ENCODE measurements at regions not wholly inside any gene's neighbourhood (a gene's known extent, or its start where the extent isn't known, plus 50 kb on each side); places are given as distances from the start of the nearest gene placed in this dataset.

DNA sequence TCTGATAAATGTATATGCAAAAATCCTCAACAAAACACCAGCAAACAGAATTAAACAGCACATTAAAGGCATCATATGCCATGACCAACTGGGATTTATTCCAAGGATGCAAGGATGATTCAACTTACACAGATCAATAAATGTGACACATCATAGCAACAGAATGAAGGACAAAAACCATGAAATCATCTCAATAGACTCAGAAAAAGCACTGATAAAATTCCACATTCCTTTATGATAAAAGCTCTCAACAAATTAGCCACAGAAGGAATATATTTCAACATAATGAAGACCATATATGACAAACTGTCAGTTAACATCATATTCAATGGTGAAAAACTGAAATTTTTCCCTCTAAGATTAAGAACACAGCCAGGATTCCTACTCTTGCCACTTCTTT is 691.6 kb downstream of the DIAPH3 start:
- Histone ChIP-seq H2AFZ (ENCODE audit: low read length, unreplicated experiment) (no peak overlapping the region), H3K27ac (ENCODE audit: low read depth, low read length) (peak overlapping the region; percentile 29; the same call in 1 of the 2 replicates), H3K36me3 (ENCODE audit: insufficient read depth, low read length) (no peaks in the 10 kb centered on the region), H3K4me3 (ENCODE audit: low read depth, low read length) (no peak overlapping the region), H3K27me3 (ENCODE audit: insufficient read depth, low read length) (no peaks in the 10 kb centered on the region), H3K4me1 (ENCODE audit: control insufficient read depth, insufficient read depth, low read length, unreplicated experiment) (peaks cover 9% of the 10 kb centered on the region), H3K79me2 (ENCODE audit: control insufficient read depth, insufficient read depth, low read length, unreplicated experiment) (no peaks in the 10 kb centered on the region)

DNA sequence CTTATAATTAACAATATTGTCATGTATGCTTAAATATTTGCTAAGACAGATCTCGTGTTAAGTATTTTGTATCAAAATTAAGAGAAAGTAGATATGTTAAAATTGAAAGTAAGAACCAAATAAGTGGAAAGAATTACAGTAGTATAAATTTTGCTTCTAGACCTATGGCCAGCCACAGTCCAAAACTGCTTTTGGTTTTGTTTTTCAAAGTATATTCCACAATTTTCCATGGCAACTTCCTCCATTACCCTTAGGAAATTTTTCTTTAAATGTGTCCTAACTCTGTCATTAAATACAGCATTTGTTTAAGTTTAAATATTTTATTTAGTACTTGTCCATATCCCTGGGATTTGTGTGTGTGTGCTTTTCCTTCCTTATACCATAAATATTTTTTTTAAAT is 689.0 kb downstream of the DIAPH3 start:
- Histone ChIP-seq H3K79me2 (ENCODE audit: control insufficient read depth, insufficient read depth, low read length, unreplicated experiment) (no peaks in the 10 kb centered on the region), H3K4me3 (ENCODE audit: low read depth, low read length) (no peak overlapping the region), H3K27me3 (ENCODE audit: insufficient read depth, low read length) (no peaks in the 10 kb centered on the region), H3K36me3 (ENCODE audit: insufficient read depth, low read length) (no peaks in the 10 kb centered on the region), H3K4me1 (ENCODE audit: control insufficient read depth, insufficient read depth, low read length, unreplicated experiment) (peaks cover 9% of the 10 kb centered on the region), H2AFZ (ENCODE audit: low read length, unreplicated experiment) (no peak overlapping the region), H3K27ac (ENCODE audit: low read depth, low read length) (no peak overlapping the region)

DNA sequence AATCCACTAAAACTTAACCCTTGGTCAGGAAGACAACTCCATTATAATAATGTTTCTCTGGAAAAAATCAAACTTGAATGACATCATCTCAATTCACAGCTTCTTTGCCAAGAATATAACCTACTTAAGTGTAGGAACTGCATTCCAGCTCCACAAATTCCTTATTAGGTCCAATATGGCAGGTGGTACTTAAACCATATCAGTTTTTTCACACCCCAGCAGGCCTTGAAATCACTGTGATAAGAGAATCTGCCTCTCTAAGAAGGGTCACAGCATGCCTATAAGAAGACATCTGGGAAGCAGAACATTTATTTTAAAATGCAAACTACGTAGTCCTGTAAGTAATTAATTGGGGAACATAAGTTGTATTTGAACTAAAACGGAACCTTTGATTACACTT is 687.8 kb downstream of the DIAPH3 start:
- Histone ChIP-seq H2AFZ (ENCODE audit: low read length, unreplicated experiment) (no peak overlapping the region), H3K4me3 (ENCODE audit: low read depth, low read length) (no peak overlapping the region), H3K36me3 (ENCODE audit: insufficient read depth, low read length) (no peaks in the 10 kb centered on the region), H3K27me3 (ENCODE audit: insufficient read depth, low read length) (no peaks in the 10 kb centered on the region), H3K4me1 (ENCODE audit: control insufficient read depth, insufficient read depth, low read length, unreplicated experiment) (peaks cover 9% of the 10 kb centered on the region), H3K79me2 (ENCODE audit: control insufficient read depth, insufficient read depth, low read length, unreplicated experiment) (no peaks in the 10 kb centered on the region), H3K27ac (ENCODE audit: low read depth, low read length) (no peak overlapping the region)

DNA sequence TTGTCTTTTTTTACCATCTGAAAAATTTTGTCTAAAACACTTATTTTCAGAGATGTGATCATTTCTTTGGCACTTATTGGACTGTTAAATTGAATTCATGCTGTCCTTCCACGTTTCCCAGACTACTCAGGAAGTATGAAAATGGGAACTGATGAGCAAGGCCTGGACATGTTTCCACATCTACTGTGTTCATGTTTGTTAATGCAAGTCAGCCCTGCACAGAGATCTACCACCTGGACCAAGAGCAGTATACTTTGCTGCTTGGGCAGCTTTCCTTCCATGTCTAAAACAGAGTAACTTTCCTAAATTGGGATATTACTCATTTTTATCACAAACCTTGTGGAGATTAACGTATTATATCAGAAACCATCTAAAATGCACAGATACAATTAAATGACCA is 687.4 kb downstream of the DIAPH3 start:
- Histone ChIP-seq H3K27me3 (ENCODE audit: insufficient read depth, low read length) (no peaks in the 10 kb centered on the region), H2AFZ (ENCODE audit: low read length, unreplicated experiment) (no peak overlapping the region), H3K4me3 (ENCODE audit: low read depth, low read length) (no peak overlapping the region), H3K4me1 (ENCODE audit: control insufficient read depth, insufficient read depth, low read length, unreplicated experiment) (peaks cover 9% of the 10 kb centered on the region), H3K36me3 (ENCODE audit: insufficient read depth, low read length) (no peaks in the 10 kb centered on the region), H3K79me2 (ENCODE audit: control insufficient read depth, insufficient read depth, low read length, unreplicated experiment) (no peaks in the 10 kb centered on the region), H3K27ac (ENCODE audit: low read depth, low read length) (no peak overlapping the region)

DNA sequence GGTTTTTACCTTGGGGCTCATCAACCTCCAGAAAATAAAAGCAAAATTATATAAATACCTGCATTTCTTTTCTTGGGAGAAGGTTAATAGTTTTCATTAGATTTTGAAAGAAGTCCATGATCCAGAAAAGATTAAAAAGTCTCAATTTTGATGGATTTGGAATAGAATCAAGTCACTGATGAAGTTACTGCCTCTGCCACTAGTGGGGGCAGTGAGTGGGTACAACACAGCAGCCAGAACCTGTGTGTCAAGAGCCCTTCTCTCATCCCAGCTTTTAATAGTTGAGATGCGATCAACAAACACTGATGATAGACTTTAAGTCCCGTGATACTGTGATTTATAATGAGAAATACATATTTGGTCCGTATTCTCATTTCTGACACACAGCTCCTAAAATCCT is 686.7 kb downstream of the DIAPH3 start:
- Histone ChIP-seq H3K4me1 (ENCODE audit: control insufficient read depth, insufficient read depth, low read length, unreplicated experiment) (peaks cover 4% of the 10 kb centered on the region), H3K27me3 (ENCODE audit: insufficient read depth, low read length) (no peaks in the 10 kb centered on the region), H3K36me3 (ENCODE audit: insufficient read depth, low read length) (no peaks in the 10 kb centered on the region), H3K4me3 (ENCODE audit: low read depth, low read length) (no peak overlapping the region), H3K79me2 (ENCODE audit: control insufficient read depth, insufficient read depth, low read length, unreplicated experiment) (no peaks in the 10 kb centered on the region), H3K27ac (ENCODE audit: low read depth, low read length) (no peak overlapping the region), H2AFZ (ENCODE audit: low read length, unreplicated experiment) (no peak overlapping the region)

DNA sequence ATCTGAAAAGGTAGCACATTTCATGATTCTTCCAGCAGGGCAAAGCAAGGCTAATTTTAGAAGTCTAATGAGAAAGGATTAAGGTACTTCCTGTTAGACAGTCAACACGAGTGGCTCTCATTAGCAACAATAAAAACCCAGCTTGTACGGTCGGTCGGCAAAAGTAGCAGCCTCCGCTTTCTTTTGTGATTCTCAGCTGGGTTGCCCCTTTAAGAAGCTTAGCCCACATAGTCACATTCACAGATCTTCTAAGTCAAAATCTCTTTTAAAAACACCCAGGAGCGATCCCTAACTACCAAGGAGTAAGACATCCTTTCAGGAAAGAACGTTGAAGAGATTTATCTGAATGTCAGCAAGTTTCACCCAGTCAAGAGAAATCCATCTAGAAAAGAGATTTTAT is 684.8 kb downstream of the DIAPH3 start:
- Histone ChIP-seq H3K4me3 (ENCODE audit: low read depth, low read length) (no peak overlapping the region), H3K36me3 (ENCODE audit: insufficient read depth, low read length) (no peaks in the 10 kb centered on the region), H3K27me3 (ENCODE audit: insufficient read depth, low read length) (no peaks in the 10 kb centered on the region), H3K27ac (ENCODE audit: low read depth, low read length) (no peak overlapping the region), H3K79me2 (ENCODE audit: control insufficient read depth, insufficient read depth, low read length, unreplicated experiment) (no peaks in the 10 kb centered on the region), H3K4me1 (ENCODE audit: control insufficient read depth, insufficient read depth, low read length, unreplicated experiment) (no peaks in the 10 kb centered on the region), H2AFZ (ENCODE audit: low read length, unreplicated experiment) (no peak overlapping the region)

DNA sequence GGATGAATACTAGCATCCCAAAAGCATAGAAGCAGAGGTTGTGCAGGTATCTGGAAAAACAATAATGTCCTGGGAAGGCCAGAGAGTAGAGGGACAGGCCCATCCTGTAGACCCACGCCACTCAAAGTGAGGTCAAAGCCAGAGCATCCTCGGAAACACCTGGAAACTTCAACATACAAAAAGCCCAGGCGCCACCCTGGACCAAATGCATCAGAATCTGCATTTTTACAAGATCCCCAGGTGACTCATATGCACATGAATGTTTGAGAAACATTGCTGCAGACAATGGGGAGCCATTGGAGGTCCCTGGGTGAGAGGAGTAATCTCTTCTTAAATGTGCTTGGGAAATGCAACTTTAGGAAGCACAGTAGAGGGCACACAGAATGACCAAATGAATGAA is 684.1 kb downstream of the DIAPH3 start:
- Histone ChIP-seq H2AFZ (ENCODE audit: low read length, unreplicated experiment) (no peak overlapping the region), H3K27ac (ENCODE audit: low read depth, low read length) (no peak overlapping the region), H3K36me3 (ENCODE audit: insufficient read depth, low read length) (no peaks in the 10 kb centered on the region), H3K4me3 (ENCODE audit: low read depth, low read length) (no peak overlapping the region), H3K4me1 (ENCODE audit: control insufficient read depth, insufficient read depth, low read length, unreplicated experiment) (no peaks in the 10 kb centered on the region), H3K79me2 (ENCODE audit: control insufficient read depth, insufficient read depth, low read length, unreplicated experiment) (no peaks in the 10 kb centered on the region), H3K27me3 (ENCODE audit: insufficient read depth, low read length) (no peaks in the 10 kb centered on the region)

DNA sequence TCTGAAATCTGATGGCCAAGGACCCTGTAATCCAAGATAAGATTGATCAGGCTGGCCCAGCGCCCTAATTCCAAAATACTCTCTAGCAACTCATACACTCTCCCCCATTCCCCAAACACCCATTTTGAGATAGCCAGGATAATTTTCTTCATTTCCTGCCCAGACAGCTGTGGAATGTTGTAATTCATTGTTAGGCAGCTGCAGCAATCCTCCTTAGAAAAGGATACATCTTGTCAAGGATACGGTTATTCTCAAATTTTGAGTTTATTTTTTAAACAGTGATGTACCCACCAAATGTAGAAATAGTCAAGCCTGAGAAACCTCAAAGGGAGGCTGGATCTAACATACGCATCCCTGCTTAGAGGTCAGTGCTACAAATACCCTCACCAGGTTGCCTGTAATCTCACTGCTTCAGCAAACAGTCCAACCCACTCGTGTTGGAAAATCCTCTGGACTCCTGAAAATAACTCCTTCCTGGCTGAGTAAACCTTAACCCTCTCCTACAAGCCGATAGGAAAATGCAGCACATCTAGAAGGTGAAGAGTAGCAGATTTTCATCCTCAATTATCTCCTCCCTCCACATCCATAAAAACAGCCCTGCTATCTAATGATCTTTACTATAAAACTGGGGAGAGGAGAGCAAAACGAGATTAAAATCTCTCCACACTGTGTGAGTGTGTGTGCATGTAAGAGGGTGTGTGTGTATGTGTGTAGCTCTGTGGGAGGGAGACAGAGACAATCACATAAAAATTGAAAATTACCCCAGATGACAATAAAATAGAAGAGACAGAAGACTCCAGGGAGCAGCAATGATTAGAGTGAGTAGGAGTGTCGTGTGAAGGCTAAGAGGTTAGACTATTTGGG is 683.1 kb downstream of the DIAPH3 start:
- H3K79me2 ChIP-seq (ENCODE audit: control insufficient read depth, insufficient read depth, low read length, unreplicated experiment), result no peaks in the 10 kb centered on the region
- H3K4me1 ChIP-seq (ENCODE audit: control insufficient read depth, insufficient read depth, low read length, unreplicated experiment), result no peaks in the 10 kb centered on the region
- no peak overlapping the region for H2AFZ ChIP-seq (ENCODE audit: low read length, unreplicated experiment)
- H3K27me3 ChIP-seq (ENCODE audit: insufficient read depth, low read length), result no peaks in the 10 kb centered on the region
- H3K27ac ChIP-seq (ENCODE audit: low read depth, low read length), result no peak overlapping the region
- no peak overlapping the region for H3K4me3 ChIP-seq (ENCODE audit: low read depth, low read length)
- no peaks in the 10 kb centered on the region for H3K36me3 ChIP-seq (ENCODE audit: insufficient read depth, low read length)

DNA sequence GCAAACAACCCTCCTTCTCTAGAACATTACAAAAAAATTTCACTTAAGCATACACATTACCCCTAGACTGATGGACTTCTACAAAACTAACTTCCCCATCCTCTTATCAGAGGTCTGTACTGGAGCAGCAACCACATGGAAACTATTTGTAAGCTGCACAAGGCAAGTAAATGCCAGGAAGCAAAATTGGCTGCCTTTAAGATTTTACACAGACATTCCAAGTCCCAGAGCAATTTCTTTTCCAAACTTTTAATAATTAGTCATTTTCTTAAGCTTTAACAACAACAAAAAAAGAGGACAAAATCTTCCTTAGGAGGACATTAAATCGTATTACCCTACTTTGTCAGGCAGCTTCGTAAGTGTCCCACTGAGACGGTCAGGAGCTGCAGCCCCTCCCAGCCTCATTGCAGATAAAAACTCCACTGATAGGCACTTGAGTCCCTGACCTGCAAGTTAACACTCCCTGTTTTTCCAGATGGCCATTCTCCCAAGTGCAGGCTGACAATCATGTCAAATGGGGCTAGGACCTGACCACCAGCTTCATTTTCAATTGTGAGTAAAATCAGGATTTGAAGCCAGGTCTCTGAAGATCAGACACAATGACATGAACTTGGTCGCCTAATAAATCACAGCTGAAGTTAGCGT is 680.1 kb downstream of the DIAPH3 start:
- Histone ChIP-seq H3K27me3 (ENCODE audit: insufficient read depth, low read length) (no peaks in the 10 kb centered on the region), H3K36me3 (ENCODE audit: insufficient read depth, low read length) (no peaks in the 10 kb centered on the region), H3K4me1 (ENCODE audit: control insufficient read depth, insufficient read depth, low read length, unreplicated experiment) (peaks cover under 1% of the 10 kb centered on the region), H3K27ac (ENCODE audit: low read depth, low read length) (no peak overlapping the region), H2AFZ (ENCODE audit: low read length, unreplicated experiment) (no peak overlapping the region), H3K4me3 (ENCODE audit: low read depth, low read length) (no peak overlapping the region), H3K79me2 (ENCODE audit: control insufficient read depth, insufficient read depth, low read length, unreplicated experiment) (no peaks in the 10 kb centered on the region)

DNA sequence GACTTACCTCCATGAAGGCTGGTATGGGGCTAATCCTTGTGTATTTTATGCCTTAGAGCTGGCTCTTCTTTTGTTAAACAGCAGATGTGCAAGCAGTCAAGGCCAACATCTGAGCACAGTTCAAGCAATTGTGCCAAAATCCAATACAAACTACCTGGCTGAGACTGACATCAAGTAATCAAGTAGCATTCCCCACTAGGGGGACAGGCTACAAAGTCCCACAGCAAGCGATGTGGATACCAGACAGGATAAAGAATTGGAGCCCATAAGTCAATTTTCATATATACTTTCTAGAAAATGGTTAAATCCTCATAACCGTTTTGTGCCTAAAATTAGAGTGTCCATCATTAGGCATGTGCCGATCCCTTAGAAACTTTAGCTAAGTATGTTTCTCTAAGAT is 675.8 kb downstream of the DIAPH3 start:
- H3K4me1 ChIP-seq (ENCODE audit: control insufficient read depth, insufficient read depth, low read length, unreplicated experiment), result peaks cover 7% of the 10 kb centered on the region
- no peaks in the 10 kb centered on the region for H3K36me3 ChIP-seq (ENCODE audit: insufficient read depth, low read length)
- no peak overlapping the region for H3K4me3 ChIP-seq (ENCODE audit: low read depth, low read length)
- H2AFZ ChIP-seq (ENCODE audit: low read length, unreplicated experiment), result no peak overlapping the region
- H3K79me2 ChIP-seq (ENCODE audit: control insufficient read depth, insufficient read depth, low read length, unreplicated experiment), result no peaks in the 10 kb centered on the region
- H3K27ac ChIP-seq (ENCODE audit: low read depth, low read length), result no peak overlapping the region
- 0 out of 2 replicates have a peak, but pooled peaks cover 9% of the 10 kb centered on the region for H3K27me3 ChIP-seq (ENCODE audit: insufficient read depth, low read length)

DNA sequence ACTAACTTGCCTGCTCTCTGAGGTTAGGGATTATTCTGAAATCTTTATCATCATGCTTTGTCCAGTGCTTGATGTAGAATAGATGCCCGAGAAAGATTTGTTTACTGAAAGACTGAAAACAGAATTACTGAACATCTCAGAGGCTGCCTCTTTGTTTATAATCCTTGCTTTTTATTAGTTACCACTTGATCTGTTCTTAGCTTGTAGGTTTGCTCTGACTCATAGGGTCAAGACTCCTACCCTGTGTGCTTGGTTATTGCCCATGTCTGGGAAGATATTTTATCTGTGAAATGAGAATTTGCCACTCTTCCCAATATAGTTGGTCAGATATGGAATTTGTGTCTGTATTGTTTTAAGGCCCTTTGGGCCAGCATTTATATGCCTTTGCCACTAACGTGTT is 675.3 kb downstream of the DIAPH3 start:
- 0 out of 2 replicates have a peak, but pooled peaks cover 9% of the 10 kb centered on the region for H3K27me3 ChIP-seq (ENCODE audit: insufficient read depth, low read length)
- H3K79me2 ChIP-seq (ENCODE audit: control insufficient read depth, insufficient read depth, low read length, unreplicated experiment), result no peaks in the 10 kb centered on the region
- H2AFZ ChIP-seq (ENCODE audit: low read length, unreplicated experiment), result no peak overlapping the region
- no peak overlapping the region for H3K27ac ChIP-seq (ENCODE audit: low read depth, low read length)
- H3K4me3 ChIP-seq (ENCODE audit: low read depth, low read length), result no peak overlapping the region
- no peaks in the 10 kb centered on the region for H3K36me3 ChIP-seq (ENCODE audit: insufficient read depth, low read length)
- peaks cover 10% of the 10 kb centered on the region for H3K4me1 ChIP-seq (ENCODE audit: control insufficient read depth, insufficient read depth, low read length, unreplicated experiment)
